SK-N-MC (cell line): ENCODE measurements at regions not wholly inside any gene's neighbourhood (a gene's known extent, or its start where the extent isn't known, plus 50 kb on each side); places are given as distances from the start of the nearest gene placed in this dataset.
"Not testable (repeated sequence)": the region's sequence is repeated elsewhere in the genome, so short reads cannot be mapped to it uniquely, and the experiment has no call there.

Experiments
- DNase-seq: peaks from one replicate; pipeline ENCODE4 v3.0.0-alpha.2; 2011; ENCODE audit warnings: low read depth, low spot score
- H3K27ac ChIP-seq: fragments of 200-600 bp; sonication (generic); 2 replicates; pipeline ENCODE4 v1.5.1; 2016; ENCODE audit warnings: mixed run types
- H3K36me3 ChIP-seq: fragments of 200-600 bp; sonication (generic); 2 replicates; pipeline ENCODE4 v1.6.1; 2017; ENCODE audit warnings: antibody characterized with exemption, low read length, mixed read lengths; ENCODE audit not compliant: insufficient read depth
- H3K4me3 ChIP-seq: fragments of 200-600 bp; sonication (generic); 2 replicates; pipeline ENCODE4 v1.5.1; 2016
- H3K9ac ChIP-seq: fragments of 200-600 bp; sonication (generic); 2 replicates; pipeline ENCODE4 v1.8.0; 2017; ENCODE audit warnings: mixed run types, mixed read lengths; ENCODE audit not compliant: insufficient read length
- H3K9me3 ChIP-seq: fragments of 200-600 bp; sonication (generic); 2 replicates; pipeline ENCODE4 v1.6.1; 2017; ENCODE audit warnings: low read depth, mild to moderate bottlenecking, antibody characterized with exemption, low read length, moderate library complexity, mixed read lengths
- EZH2 ChIP-seq: fragments of 200-600 bp; sonication (generic); IDR thresholded peaks from one replicate; pipeline ENCODE4 v1.6.1; 2017; ENCODE audit warnings: antibody characterized with exemption
- FOXP2 ChIP-seq: optimal IDR thresholded peaks from 2 replicates; pipeline ENCODE3; 2011; ENCODE audit warnings: mild to moderate bottlenecking, moderate library complexity; ENCODE audit not compliant: insufficient read depth; ENCODE audit errors: extremely low read length, control extremely low read depth
- POLR2AphosphoS5 ChIP-seq: IDR thresholded peaks from 2 replicates; pipeline ENCODE4 v1.6.1; 2012; ENCODE audit warnings: mild to moderate bottlenecking, low read depth, low read length, borderline replicate concordance

GRCh38 chr2:136286423-136286822, 168.5 kb upstream of the CXCR4 start:
- Histone ChIP-seq H3K4me3 (no peak overlapping the region), H3K36me3 (no peaks in the 10 kb centered on the region), H3K9me3 (no peaks in the 10 kb centered on the region), H3K9ac (no peak overlapping the region), H3K27ac (no peak overlapping the region)
- TF ChIP-seq POLR2AphosphoS5, result no peak
- no peak for TF ChIP-seq FOXP2
- TF ChIP-seq EZH2, result no peak
- DNase-seq, result no peak

DNA sequence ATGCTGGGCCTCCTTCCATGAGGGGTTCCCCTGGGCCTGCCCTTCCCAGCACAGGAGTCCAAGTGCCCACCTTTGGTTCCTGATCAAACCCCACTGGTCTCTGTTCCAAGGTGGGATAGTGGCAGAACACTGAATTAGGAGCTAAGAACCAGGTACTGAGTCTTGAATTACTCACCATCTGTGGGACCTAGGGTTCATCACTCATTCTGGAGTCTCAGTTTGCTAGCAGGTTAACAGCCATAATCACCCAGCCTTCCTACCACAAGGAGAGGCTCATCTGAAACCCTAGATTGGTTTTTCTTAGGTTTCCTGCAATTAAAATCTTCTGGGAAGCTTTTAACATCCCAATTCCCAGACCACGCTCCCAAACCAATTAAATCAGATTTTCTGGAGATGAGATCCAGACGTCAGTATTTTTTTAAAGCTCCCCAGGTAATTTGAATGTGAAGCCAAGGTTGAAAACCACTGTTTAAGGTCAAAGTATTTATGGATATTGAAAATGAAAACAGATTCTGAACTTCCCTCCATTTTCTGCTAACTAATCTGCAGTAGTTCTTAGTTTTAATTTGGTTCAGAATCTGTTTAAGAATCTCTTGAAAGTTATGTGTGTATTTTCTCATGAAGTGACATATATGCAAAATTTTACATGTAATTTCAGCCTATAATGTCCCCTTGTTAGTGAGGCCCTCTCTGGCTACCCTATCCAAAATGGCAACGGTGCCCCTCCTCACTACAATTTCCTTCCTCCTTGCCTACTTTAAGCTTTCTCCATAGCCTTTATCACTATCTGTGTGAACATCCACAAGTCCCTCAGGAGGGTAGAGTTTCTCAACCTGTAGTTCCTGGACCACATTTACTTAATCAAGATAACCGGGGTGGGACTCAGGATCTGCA, 166.5 kb upstream of the CXCR4 start:
- H3K9ac ChIP-seq, result no peak overlapping the region
- no peak for DNase-seq
- no peak overlapping the region for H3K27ac ChIP-seq
- no peak overlapping the region for H3K4me3 ChIP-seq
- no peaks in the 10 kb centered on the region for H3K9me3 ChIP-seq
- TF ChIP-seq POLR2AphosphoS5 (no peak), EZH2 (no peak), FOXP2 (no peak)
- no peaks in the 10 kb centered on the region for H3K36me3 ChIP-seq

GRCh38 chr2:136282251-136282650, 164.3 kb upstream of the CXCR4 start:
- TF ChIP-seq FOXP2, result no peak
- TF ChIP-seq EZH2, result no peak
- TF ChIP-seq POLR2AphosphoS5, result no peak
- Histone ChIP-seq H3K4me3 (no peak overlapping the region), H3K9me3 (no peaks in the 10 kb centered on the region), H3K27ac (no peak overlapping the region), H3K36me3 (no peaks in the 10 kb centered on the region), H3K9ac (no peak overlapping the region)
- DNase-seq, result no peak

- Histone ChIP-seq H3K27ac (no peak overlapping the region), H3K4me3 (no peak overlapping the region), H3K9me3 (no peaks in the 10 kb centered on the region), H3K36me3 (no peaks in the 10 kb centered on the region), H3K9ac (no peak overlapping the region)
- TF ChIP-seq EZH2, result no peak
- no peak for TF ChIP-seq FOXP2
- no peak for TF ChIP-seq POLR2AphosphoS5
- no peak for DNase-seq
Observed at GRCh38 chr2:136281281-136282114, 163.5 kb upstream of the CXCR4 start.

DNA sequence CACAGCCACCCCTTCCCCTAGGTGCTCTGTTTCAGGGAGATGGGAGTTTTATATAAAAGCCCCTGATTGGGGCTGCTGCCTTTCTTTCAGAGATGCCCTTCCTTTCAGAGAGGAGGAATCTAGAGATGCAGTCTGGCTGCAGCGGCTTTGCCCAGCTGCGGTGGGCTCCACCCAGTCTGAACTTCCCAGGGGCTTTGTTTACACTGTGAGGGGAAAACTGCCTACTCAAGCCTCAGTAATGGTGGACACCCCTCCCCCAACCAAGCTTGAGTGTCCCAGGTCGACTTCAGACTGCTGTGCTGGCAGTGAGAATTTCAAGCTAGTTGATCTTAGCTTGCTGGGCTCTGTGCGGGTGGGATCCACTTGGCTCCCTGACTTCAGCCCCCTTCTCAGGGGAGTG, 148.4 kb upstream of the CXCR4 start:
- H3K36me3 ChIP-seq, H3K27ac ChIP-seq, H3K9me3 ChIP-seq, H3K4me3 ChIP-seq, H3K9ac ChIP-seq, DNase-seq: not testable (repeated sequence)

- TF ChIP-seq POLR2AphosphoS5 (no peak), FOXP2 (no peak), EZH2 (no peak)
- H3K27ac ChIP-seq, result no peak overlapping the region
- H3K9me3 ChIP-seq, result no peaks in the 10 kb centered on the region
- DNase-seq, result no peak
- no peaks in the 10 kb centered on the region for H3K36me3 ChIP-seq
- H3K9ac ChIP-seq, result no peak overlapping the region
- no peak overlapping the region for H3K4me3 ChIP-seq
Observed at GRCh38 chr2:136259551-136259950, 141.6 kb upstream of the CXCR4 start.

DNA sequence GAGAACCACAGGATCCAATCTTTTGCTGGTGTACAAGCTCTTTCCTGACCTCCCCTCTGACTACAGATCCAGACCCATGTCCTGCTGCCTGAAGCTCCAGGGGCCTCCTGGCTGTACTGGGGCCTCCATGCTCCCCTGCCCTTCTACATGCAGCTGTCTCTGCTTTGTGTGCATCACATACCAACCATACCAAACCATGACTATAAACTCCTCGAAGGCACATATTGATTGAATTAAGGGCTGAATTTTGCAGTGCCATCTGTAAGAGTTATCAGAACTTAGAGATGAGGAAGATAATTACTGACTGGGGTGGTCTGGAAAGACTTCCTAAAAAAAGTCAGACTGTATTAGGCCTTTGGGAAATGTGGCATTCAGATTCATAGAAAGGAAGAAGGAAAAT, 139.9 kb upstream of the CXCR4 start:
- no peak for DNase-seq
- H3K36me3 ChIP-seq, result no peaks in the 10 kb centered on the region
- no peak overlapping the region for H3K27ac ChIP-seq
- H3K9me3 ChIP-seq, result no peaks in the 10 kb centered on the region
- H3K9ac ChIP-seq, result no peak overlapping the region
- no peak overlapping the region for H3K4me3 ChIP-seq
- TF ChIP-seq EZH2, result no peak
- no peak for TF ChIP-seq FOXP2
- no peak for TF ChIP-seq POLR2AphosphoS5

GRCh38 chr2:136255648-136256461, 137.9 kb upstream of the CXCR4 start:
- H3K9me3 ChIP-seq, result no peaks in the 10 kb centered on the region
- TF ChIP-seq POLR2AphosphoS5 (no peak), EZH2 (no peak), FOXP2 (no peak)
- no peak overlapping the region for H3K9ac ChIP-seq
- DNase-seq, result no peak
- H3K27ac ChIP-seq, result no peak overlapping the region
- no peak overlapping the region for H3K4me3 ChIP-seq
- no peaks in the 10 kb centered on the region for H3K36me3 ChIP-seq
